ENCODE measurements at regions not wholly inside any gene's neighbourhood (a gene's known extent, or its start where the extent isn't known, plus 50 kb on each side); places are given as distances from the start of the nearest gene placed in this dataset.

GRCh38 chr16:16877061-16877460 lies 498.1 kb downstream of the NPIPA7 start:
- no peak overlapping the region for H3K4me3 ChIP-seq (replicated peaks in 1 of 2; ENCODE audit: low read depth in 2 of 2, low read length in 2 of 2)
- no peak for DNase-seq (ENCODE audit: low read depth in 2 of 2)
- no peak for TF ChIP-seq CTCF (IDR thresholded peaks at IDR 0.05; ENCODE audit: low read depth, low read length)

- no peak for TF ChIP-seq CTCF (IDR thresholded peaks at IDR 0.05; ENCODE audit: low read depth, low read length)
- no peak overlapping the region for H3K4me3 ChIP-seq (replicated peaks in 1 of 2; ENCODE audit: low read depth in 2 of 2, low read length in 2 of 2)
- DNase-seq (ENCODE audit: low read depth in 2 of 2): no peak
Observed at GRCh38 chr16:16879567-16880251, 500.8 kb downstream of the NPIPA7 start.

DNA sequence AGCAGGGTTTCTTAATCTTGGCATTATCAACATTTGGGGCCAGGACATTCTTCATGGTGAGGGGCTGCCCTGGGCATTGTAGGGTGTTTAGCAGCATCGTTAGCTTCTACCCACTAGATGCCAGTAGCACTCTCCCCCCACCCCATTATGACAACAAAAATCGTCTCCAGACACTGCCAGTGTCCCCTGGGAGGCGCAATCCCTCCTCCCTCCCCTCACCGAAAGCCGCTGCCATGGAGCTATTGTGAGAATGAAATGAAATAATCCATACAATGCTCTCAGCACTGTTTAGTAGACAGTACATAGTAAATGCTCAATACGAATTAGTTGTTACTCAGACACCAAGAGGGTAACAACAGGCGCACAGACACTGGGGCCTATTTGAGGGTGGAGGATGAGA lies 502.9 kb downstream of the NPIPA7 start:
- no peak for DNase-seq (ENCODE audit: low read depth in 2 of 2)
- no peak overlapping the region for H3K4me3 ChIP-seq (replicated peaks in 1 of 2; ENCODE audit: low read depth in 2 of 2, low read length in 2 of 2)
- no peak for TF ChIP-seq CTCF (IDR thresholded peaks at IDR 0.05; ENCODE audit: low read depth, low read length)

DNA sequence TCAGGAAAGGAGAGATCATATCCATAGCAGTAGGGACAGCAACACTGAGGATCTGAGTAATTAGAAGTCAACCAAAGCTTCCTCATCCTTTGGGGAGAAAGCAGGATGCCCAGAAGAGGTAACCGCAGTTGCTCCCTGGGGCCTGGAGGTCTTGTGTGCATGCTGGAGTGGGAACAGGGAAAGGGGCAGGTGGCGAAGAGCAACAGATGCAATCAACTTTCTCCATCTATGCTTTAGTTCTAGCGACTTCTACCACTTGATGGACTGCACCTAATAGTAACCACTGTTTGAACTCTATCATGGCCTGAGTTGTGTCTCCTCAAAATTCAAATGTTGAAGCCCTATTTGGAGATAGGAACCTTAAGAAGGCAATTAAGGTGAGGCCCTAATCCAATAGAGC lies 503.8 kb downstream of the NPIPA7 start:
- TF ChIP-seq CTCF (IDR thresholded peaks at IDR 0.05; ENCODE audit: low read depth, low read length): no peak
- DNase-seq (ENCODE audit: low read depth in 2 of 2): no peak
- no peak overlapping the region for H3K4me3 ChIP-seq (replicated peaks in 1 of 2; ENCODE audit: low read depth in 2 of 2, low read length in 2 of 2)

DNA sequence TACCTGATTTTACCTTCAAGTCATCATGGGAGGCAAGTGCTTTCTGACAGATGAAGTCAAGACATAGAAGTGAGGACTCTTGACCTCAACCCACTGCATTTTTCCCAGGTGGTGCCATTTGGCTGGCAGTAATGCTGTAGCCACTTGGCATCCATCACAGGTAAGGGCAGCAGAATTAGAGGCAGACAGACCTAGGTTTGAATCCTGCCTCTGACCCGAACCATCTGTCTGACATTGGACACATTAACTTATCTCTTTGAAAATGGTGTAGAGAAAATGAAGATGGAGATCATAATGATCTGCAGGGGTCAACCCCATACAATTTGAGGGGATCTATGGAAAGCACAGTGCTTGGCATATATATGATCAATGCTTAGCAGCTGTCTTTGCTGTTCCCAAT lies 505.5 kb downstream of the NPIPA7 start:
- no peak overlapping the region for H3K4me3 ChIP-seq (replicated peaks in 1 of 2; ENCODE audit: low read depth in 2 of 2, low read length in 2 of 2)
- no peak for TF ChIP-seq CTCF (IDR thresholded peaks at IDR 0.05; ENCODE audit: low read depth, low read length)
- DNase-seq (ENCODE audit: low read depth in 2 of 2): no peak

- H3K4me3 ChIP-seq (replicated peaks in 1 of 2; ENCODE audit: low read depth in 2 of 2, low read length in 2 of 2): no peak overlapping the region
- DNase-seq (ENCODE audit: low read depth in 2 of 2): no peak
- no peak for TF ChIP-seq CTCF (IDR thresholded peaks at IDR 0.05; ENCODE audit: low read depth, low read length)
Observed at GRCh38 chr16:16887193-16887592, 508.3 kb downstream of the NPIPA7 start.

DNA sequence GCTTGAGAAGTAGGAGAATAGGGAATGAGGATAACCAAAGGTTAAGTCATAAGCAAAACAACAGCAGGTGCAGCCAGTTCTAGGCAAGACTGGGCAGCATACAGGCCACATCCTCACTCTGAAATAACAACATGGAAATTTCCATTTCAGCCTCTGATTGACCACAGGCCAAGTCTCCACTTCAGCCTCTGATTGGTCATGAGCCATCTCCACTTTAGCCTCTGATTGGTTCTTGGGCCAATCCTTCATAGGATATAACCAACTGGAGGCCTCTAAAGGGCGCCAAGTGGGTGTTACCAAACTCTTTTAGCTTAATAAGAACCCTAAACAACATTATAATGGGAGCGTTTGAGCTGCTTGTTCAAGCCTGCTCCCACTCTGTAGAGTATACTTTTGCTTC lies 512.0 kb downstream of the NPIPA7 start:
- TF ChIP-seq CTCF (IDR thresholded peaks at IDR 0.05; ENCODE audit: low read depth, low read length): no peak
- no peak overlapping the region for H3K4me3 ChIP-seq (replicated peaks in 1 of 2; ENCODE audit: low read depth in 2 of 2, low read length in 2 of 2)
- DNase-seq (ENCODE audit: low read depth in 2 of 2): no peak
